Body of pancreas (tissue), 4 donors: ENCODE measurements at regions not wholly inside any gene's neighbourhood (a gene's known extent, or its start where the extent isn't known, plus 50 kb on each side); places are given as distances from the start of the nearest gene placed in this dataset.

Experiments
- ATAC-seq: fragments of 150-250 bp; one replicate; pipeline ENCODE4 v1.9.1; 2016
- DNase-seq, 4 donors: peaks; one replicate each; pipeline ENCODE4 v3.0.0-alpha.2; 2019
- H3K27ac ChIP-seq, 4 donors: fragments of 200-600 bp; sonication (generic); 1 replicate in 3 of 4; 2 replicates in 1 of 4; pipeline versions ENCODE4 v1.5.1 to v1.6.1; 2016 to 2019; ENCODE audit warnings: mild to moderate bottlenecking in 1 of 4, mixed read lengths in 1 of 4, moderate library complexity in 1 of 4
- H3K27me3 ChIP-seq, 2 donors: fragments of 200-600 bp; sonication (generic); one replicate each; pipeline ENCODE4 v1.6.0; 2016; ENCODE audit warnings: mild to moderate bottlenecking in 1 of 2
- H3K36me3 ChIP-seq, 2 donors: fragments of 200-600 bp; sonication (generic); replicated peaks in 1 of 2; 2 replicates each; pipeline ENCODE4 v1.5.1; 2016; ENCODE audit warnings: low read depth in 2 of 2; ENCODE audit not compliant: insufficient read depth in 1 of 2
- H3K4me1 ChIP-seq: fragments of 200-600 bp; sonication (generic); one replicate; pipeline ENCODE4 v1.6.0; 2016
- H3K4me3 ChIP-seq, 2 donors: fragments of 200-600 bp; sonication (generic); 1 replicate in 1 of 2; 2 replicates in 1 of 2; pipeline ENCODE4 v1.5.1; 2016 to 2019
- H3K9me3 ChIP-seq, 3 donors: fragments of 200-600 bp; sonication (generic); 1 replicate in 2 of 3; 2 replicates in 1 of 3; pipeline ENCODE4 v1.5.1; 2016
- CTCF ChIP-seq, 7 experiments: fragments of 450-650 bp in 4 of 7; fragments of 200-600 bp in 3 of 7; sonication (generic) in 3 of 7; IDR thresholded peaks; one replicate each; pipeline ENCODE4 v1.5.1; 2016 to 2019; ENCODE audit warnings: antibody characterized with exemption in 7 of 7
- POLR2A ChIP-seq, 3 donors: fragments of 450-650 bp; IDR thresholded peaks; one replicate each; pipeline ENCODE4 v1.6.1; 2016; ENCODE audit warnings: antibody characterized with exemption in 3 of 3, mild to moderate bottlenecking in 2 of 3
- WGBS, 2 donors: methylation state at CpG; one replicate each; pipeline ENCODE4 v1.1.5; 2017; 5-methylcytosine and 5-hydroxymethylcytosine counted together
- intact Hi-C: fragments of 100-400 bp; cut with DNase I; formaldehyde crosslinking; loops from one replicate; pipeline ENCODE4 v1.15.1; 2023

GRCh38 chr20:52637201-52637600 is 335.0 kb upstream of the TSHZ2 start:
- Histone ChIP-seq H3K27me3 (no peaks in the 10 kb centered on the region), H3K4me1 (no peaks in the 10 kb centered on the region), H3K4me3 (no peak overlapping the region), H3K36me3 (no peaks in the 10 kb centered on the region), H3K27ac (no peak overlapping the region), H3K9me3 (no peaks in the 10 kb centered on the region)
- intact Hi-C loops, result no loop called here
- TF ChIP-seq CTCF (IDR thresholded peaks at IDR 0.05) (no peak), POLR2A (IDR thresholded peaks at IDR 0.05) (no peak)
- DNase-seq (no peak), ATAC-seq (no peak)
- whole genome bisulfite sequencing, 2 donors, result 86 to 91% methylated on average over 3 of the region's 3 CpGs

- no peak for TF ChIP-seq CTCF (IDR thresholded peaks at IDR 0.05)
- TF ChIP-seq POLR2A (IDR thresholded peaks at IDR 0.05), result no peak
- H3K9me3 ChIP-seq, result no peaks in the 10 kb centered on the region
- intact Hi-C loops, result no loop called here
- H3K4me3 ChIP-seq, result no peak overlapping the region
- DNase-seq, result no peak
- no peaks in the 10 kb centered on the region for H3K36me3 ChIP-seq
- no peak overlapping the region for H3K27ac ChIP-seq
- 86 to 87% methylated on average over 4 of the region's 4 CpGs for WGBS, 2 donors
- ATAC-seq, result no peak
- H3K27me3 ChIP-seq, result no peaks in the 10 kb centered on the region
- no peaks in the 10 kb centered on the region for H3K4me1 ChIP-seq
Observed at GRCh38 chr20:52631469-52631868, 340.7 kb upstream of the TSHZ2 start.

- Histone ChIP-seq H3K27ac (no peak overlapping the region), H3K9me3 (no peaks in the 10 kb centered on the region), H3K4me1 (no peaks in the 10 kb centered on the region), H3K4me3 (no peak overlapping the region), H3K36me3 (no peaks in the 10 kb centered on the region), H3K27me3 (no peaks in the 10 kb centered on the region)
- 32 to 69% methylated on average over 2 of the region's 2 CpGs for WGBS, 2 donors
- intact Hi-C loops, result no loop called here
- DNase-seq (no peak), ATAC-seq (no peak)
- TF ChIP-seq CTCF (IDR thresholded peaks at IDR 0.05), result no peak
- TF ChIP-seq POLR2A (IDR thresholded peaks at IDR 0.05), result no peak
Observed at GRCh38 chr20:52630138-52630537, 342.0 kb upstream of the TSHZ2 start.

- intact Hi-C loops, result no loop called here
- H3K27me3 ChIP-seq, result no peaks in the 10 kb centered on the region
- 77 to 81% methylated on average over 4 of the region's 4 CpGs for WGBS, 2 donors
- TF ChIP-seq CTCF (IDR thresholded peaks at IDR 0.05) (no peak), POLR2A (IDR thresholded peaks at IDR 0.05) (no peak)
- H3K36me3 ChIP-seq, result no peaks in the 10 kb centered on the region
- H3K4me1 ChIP-seq, result no peaks in the 10 kb centered on the region
- no peak overlapping the region for H3K4me3 ChIP-seq
- ATAC-seq (no peak), DNase-seq (no peak)
- H3K9me3 ChIP-seq, result no peaks in the 10 kb centered on the region
- no peak overlapping the region for H3K27ac ChIP-seq
Observed at GRCh38 chr20:52624281-52624680, 347.9 kb upstream of the TSHZ2 start.

- TF ChIP-seq CTCF (IDR thresholded peaks at IDR 0.05), result no peak
- no peak for TF ChIP-seq POLR2A (IDR thresholded peaks at IDR 0.05)
Observed at GRCh38 chr20:52622081-52622480, 350.1 kb upstream of the TSHZ2 start.

More at GRCh38 chr20:52622081-52622480, 350.1 kb upstream of the TSHZ2 start:
- Histone ChIP-seq H3K27me3 (no peaks in the 10 kb centered on the region), H3K4me3 (no peak overlapping the region), H3K4me1 (no peaks in the 10 kb centered on the region), H3K36me3 (no peaks in the 10 kb centered on the region), H3K9me3 (no peaks in the 10 kb centered on the region), H3K27ac (no peak overlapping the region)
- ATAC-seq, result no peak
- intact Hi-C loops, result no loop called here
- no peak for DNase-seq
